GM06990 (cell line): ENCODE measurements at regions not wholly inside any gene's neighbourhood (a gene's known extent, or its start where the extent isn't known, plus 50 kb on each side); places are given as distances from the start of the nearest gene placed in this dataset.

ENCODE experiments used
- DNase-seq: peaks from one replicate; pipeline ENCODE4 v3.0.0-alpha.2; 2011; ENCODE audit not compliant: insufficient read length; ENCODE audit errors: extremely low read depth
- H3K27me3 ChIP-seq: replicated peaks from 2 replicates; pipeline ENCODE4 v1.6.0; 2011; ENCODE audit warnings: low read length; ENCODE audit not compliant: control insufficient read depth, insufficient read depth
- H3K36me3 ChIP-seq: 2 replicates; pipeline ENCODE4 v1.5.1; 2011; ENCODE audit warnings: low read length; ENCODE audit not compliant: control insufficient read depth, insufficient read depth
- H3K4me3 ChIP-seq: replicated peaks from 2 replicates; pipeline ENCODE4 v1.5.1; 2011; ENCODE audit warnings: low read depth, mild to moderate bottlenecking, control low read depth, low read length
- TF ChIP-seq, protein P1 (sequence below): IDR thresholded peaks from 2 replicates; pipeline ENCODE4 v1.5.1; 2011; ENCODE audit warnings: low read length, control low read depth, mild to moderate bottlenecking, inconsistent platforms; ENCODE audit not compliant: insufficient read depth, poor library complexity, severe bottlenecking

DNA sequence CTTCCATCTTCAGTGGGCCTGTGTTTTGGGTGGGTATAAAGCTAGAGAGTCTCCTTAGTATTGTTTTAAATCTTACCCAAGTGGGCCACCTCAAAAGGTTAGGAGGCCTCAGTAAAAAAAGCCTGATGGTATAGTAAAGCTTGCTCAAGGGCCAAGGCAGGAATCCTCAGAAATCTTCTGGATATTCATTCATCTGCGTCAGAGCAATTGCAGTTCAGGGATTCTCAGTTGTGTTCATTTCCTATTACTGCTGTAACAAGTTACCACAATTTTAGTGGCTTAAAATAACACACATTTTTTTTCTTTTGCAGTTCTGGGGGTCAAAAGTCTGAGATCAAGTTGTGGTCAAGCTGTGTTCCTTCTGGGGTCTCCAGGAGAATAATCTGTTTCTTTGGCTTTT lies 985.5 kb downstream of the TLE4 start:
- no peak for DNase-seq
- TF ChIP-seq, protein P1, sequence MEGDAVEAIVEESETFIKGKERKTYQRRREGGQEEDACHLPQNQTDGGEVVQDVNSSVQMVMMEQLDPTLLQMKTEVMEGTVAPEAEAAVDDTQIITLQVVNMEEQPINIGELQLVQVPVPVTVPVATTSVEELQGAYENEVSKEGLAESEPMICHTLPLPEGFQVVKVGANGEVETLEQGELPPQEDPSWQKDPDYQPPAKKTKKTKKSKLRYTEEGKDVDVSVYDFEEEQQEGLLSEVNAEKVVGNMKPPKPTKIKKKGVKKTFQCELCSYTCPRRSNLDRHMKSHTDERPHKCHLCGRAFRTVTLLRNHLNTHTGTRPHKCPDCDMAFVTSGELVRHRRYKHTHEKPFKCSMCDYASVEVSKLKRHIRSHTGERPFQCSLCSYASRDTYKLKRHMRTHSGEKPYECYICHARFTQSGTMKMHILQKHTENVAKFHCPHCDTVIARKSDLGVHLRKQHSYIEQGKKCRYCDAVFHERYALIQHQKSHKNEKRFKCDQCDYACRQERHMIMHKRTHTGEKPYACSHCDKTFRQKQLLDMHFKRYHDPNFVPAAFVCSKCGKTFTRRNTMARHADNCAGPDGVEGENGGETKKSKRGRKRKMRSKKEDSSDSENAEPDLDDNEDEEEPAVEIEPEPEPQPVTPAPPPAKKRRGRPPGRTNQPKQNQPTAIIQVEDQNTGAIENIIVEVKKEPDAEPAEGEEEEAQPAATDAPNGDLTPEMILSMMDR = no peak
- H3K36me3 ChIP-seq = no peaks in the 10 kb centered on the region
- H3K27me3 ChIP-seq = no peaks in the 10 kb centered on the region
- H3K4me3 ChIP-seq = no peak overlapping the region

DNA sequence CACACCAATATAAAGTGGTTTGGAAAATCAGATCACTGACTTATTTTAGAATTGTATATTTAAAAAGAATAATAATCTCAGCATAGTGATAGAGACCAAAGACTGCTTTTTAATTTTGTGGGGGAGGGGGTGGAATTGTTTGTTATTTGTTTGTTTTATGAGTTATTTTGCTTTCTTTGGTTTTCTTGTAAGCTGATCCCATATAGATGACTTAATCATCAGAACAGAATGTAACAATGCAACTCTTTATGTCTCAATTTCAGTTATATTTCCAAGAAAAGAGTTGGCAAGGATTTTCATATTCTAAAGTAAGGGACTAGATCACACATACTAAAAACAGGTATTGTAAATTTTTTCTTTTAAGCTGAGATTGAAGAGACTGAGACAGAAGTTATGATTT lies 984.9 kb downstream of the TLE4 start:
- H3K4me3 ChIP-seq = no peak overlapping the region
- H3K36me3 ChIP-seq = no peaks in the 10 kb centered on the region
- no peak for DNase-seq
- TF ChIP-seq, protein P1 = no peak
- H3K27me3 ChIP-seq = no peaks in the 10 kb centered on the region

DNA sequence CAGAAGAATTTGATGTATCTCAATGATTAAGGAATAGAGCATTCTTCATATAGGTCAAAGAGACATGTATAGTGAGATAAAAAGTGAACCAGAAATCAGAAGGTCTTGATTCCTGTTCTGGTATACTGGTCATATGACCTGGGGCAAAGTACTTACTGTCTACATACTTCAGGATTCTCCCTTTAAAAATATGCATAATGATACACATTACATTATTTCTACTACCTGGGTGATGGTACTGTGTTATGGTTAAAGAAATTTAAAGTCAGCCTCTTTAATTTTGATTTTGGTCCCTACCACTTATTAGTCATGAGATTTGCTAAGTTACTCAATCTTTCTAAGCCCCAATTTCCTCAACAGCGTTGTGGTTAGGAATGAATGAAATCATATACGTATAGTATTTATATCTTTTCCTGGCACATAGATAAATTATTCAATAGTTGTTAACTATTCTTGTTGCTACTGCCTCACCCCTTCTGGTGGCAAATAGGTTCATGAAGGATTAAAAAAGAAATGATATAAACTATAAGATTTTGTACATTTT lies 984.1 kb downstream of the TLE4 start:
- DNase-seq = no peak
- Histone ChIP-seq H3K4me3 (no peak overlapping the region), H3K36me3 (no peaks in the 10 kb centered on the region), H3K27me3 (no peaks in the 10 kb centered on the region)
- TF ChIP-seq, protein P1 = no peak

DNA sequence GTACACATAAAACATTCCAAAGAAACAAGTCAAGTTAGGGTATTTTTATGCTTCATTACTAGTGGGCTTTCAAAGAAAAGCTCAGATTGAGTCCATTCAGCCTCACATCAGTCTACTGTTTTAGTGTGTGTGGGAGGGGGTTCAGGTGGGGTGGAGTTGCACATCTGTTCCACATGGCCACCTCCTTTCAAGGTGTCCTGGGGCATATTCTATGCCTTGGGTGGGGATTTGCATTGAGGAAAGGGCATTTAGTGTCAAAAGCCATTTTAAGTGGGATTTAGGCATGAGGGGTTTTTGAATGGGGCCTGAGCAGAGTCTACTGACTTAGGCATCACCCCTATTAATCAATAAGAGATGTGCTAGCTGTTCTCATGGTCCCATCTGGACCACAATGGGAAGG lies 983.1 kb downstream of the TLE4 start:
- Histone ChIP-seq H3K36me3 (no peaks in the 10 kb centered on the region), H3K27me3 (no peaks in the 10 kb centered on the region), H3K4me3 (no peak overlapping the region)
- no peak for DNase-seq
- TF ChIP-seq, protein P1 = no peak

DNA sequence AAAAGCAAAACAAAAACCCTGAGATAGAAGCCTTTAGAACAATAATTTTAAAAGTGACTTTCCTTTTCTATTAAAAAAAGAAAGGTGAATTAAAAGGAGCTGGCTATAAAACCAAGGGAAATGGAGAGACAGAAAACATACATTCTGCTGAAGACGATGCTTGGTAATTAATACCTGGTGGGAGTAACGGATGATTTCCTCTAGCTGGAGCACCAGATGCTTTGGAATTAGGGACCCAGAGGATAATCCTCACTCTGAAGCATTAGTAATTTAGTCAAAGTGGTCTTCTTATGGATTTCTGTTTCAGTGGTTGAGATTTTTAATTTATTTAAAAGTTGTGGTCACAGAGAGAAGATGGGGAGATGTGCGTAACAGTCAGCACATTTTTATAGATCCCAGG lies 982.5 kb downstream of the TLE4 start:
- TF ChIP-seq, protein P1 = no peak
- DNase-seq = no peak
- no peaks in the 10 kb centered on the region for H3K27me3 ChIP-seq
- no peak overlapping the region for H3K4me3 ChIP-seq
- H3K36me3 ChIP-seq = no peaks in the 10 kb centered on the region

DNA sequence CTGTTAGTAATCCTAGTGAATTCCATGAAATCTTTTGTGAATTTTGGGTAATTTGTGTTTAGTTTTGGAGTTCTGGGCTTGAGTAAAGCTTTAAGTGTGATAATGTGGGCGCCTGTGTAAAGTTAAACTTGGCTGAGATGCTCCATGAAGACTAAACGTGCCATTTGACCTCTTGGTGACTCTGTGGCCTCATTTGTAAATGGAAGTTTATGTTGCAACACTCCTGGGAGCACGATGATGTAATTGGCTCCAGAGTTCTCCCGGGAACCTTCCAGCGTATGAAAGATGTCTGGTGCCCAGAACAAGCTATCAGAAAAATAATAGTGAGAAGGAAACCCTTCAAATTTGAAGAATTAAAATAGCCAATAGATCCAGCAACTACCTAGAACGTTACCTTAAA lies 981.2 kb downstream of the TLE4 start:
- Histone ChIP-seq H3K36me3 (no peaks in the 10 kb centered on the region), H3K4me3 (no peak overlapping the region), H3K27me3 (no peaks in the 10 kb centered on the region)
- DNase-seq = no peak
- TF ChIP-seq, protein P1 = no peak
